H9 (cell line): ENCODE measurements at regions not wholly inside any gene's neighbourhood (a gene's known extent, or its start where the extent isn't known, plus 50 kb on each side); places are given as distances from the start of the nearest gene placed in this dataset.

Experiments
- DNase-seq: peaks from one replicate; pipeline ENCODE4 v3.0.0-alpha.2; 2017
- H2AFZ ChIP-seq: one replicate; pipeline ENCODE4 v1.6.1; 2013; ENCODE audit warnings: mild to moderate bottlenecking, low read length, control low read depth, moderate library complexity
- H2AK5ac ChIP-seq: 2 replicates; pipeline ENCODE4 v1.6.1; 2013; ENCODE audit warnings: low read length, control low read depth, mixed read lengths; ENCODE audit not compliant: insufficient read length
- H2BK120ac ChIP-seq: one replicate; pipeline ENCODE4 v1.6.1; 2013; ENCODE audit warnings: low read depth, mild to moderate bottlenecking, low read length, control low read depth, inconsistent platforms; ENCODE audit not compliant: poor library complexity, severe bottlenecking
- H2BK12ac ChIP-seq: 2 replicates; pipeline ENCODE4 v1.6.1; 2013; ENCODE audit warnings: low read length, control low read depth, mixed read lengths, low read depth; ENCODE audit not compliant: insufficient read length
- H2BK15ac ChIP-seq: 2 replicates; pipeline ENCODE4 v1.6.1; 2013; ENCODE audit warnings: low read depth, low read length, control low read depth
- H2BK20ac ChIP-seq: one replicate; pipeline ENCODE4 v1.6.1; 2013; ENCODE audit warnings: low read depth, mild to moderate bottlenecking, low read length, control low read depth, inconsistent platforms; ENCODE audit not compliant: poor library complexity, severe bottlenecking
- H2BK5ac ChIP-seq: 2 replicates; pipeline ENCODE4 v1.6.1; 2013; ENCODE audit warnings: low read length, control low read depth, mixed read lengths; ENCODE audit not compliant: insufficient read length
- H3K14ac ChIP-seq: 2 replicates; pipeline ENCODE4 v1.6.1; 2013; ENCODE audit warnings: low read length, control low read depth; ENCODE audit not compliant: insufficient read depth
- H3K18ac ChIP-seq: 2 replicates; pipeline ENCODE4 v1.6.1; 2013; ENCODE audit warnings: low read depth, mild to moderate bottlenecking, mixed read lengths, low read length, control low read depth; ENCODE audit not compliant: insufficient read length
- H3K23ac ChIP-seq: 2 replicates; pipeline ENCODE4 v1.6.1; 2013; ENCODE audit warnings: low read length, control low read depth, mixed read lengths, low read depth; ENCODE audit not compliant: insufficient read length
- H3K23me2 ChIP-seq: 2 replicates; pipeline ENCODE4 v1.6.1; 2013; ENCODE audit warnings: low read depth, mild to moderate bottlenecking, mixed read lengths, low read length, control low read depth; ENCODE audit not compliant: insufficient read length, poor library complexity, severe bottlenecking
- H3K27ac ChIP-seq: 2 replicates; pipeline ENCODE4 v1.5.1; 2013; ENCODE audit warnings: low read length, control low read depth, mixed read lengths, low read depth; ENCODE audit not compliant: insufficient read length
- H3K27me3 ChIP-seq: 2 replicates; pipeline ENCODE4 v1.6.1; 2013; ENCODE audit warnings: low read length, control low read depth, inconsistent platforms; ENCODE audit not compliant: insufficient read depth
- H3K4ac ChIP-seq: 2 replicates; pipeline ENCODE4 v1.6.1; 2013; ENCODE audit warnings: low read depth, mild to moderate bottlenecking, control low read depth, inconsistent platforms, low read length, moderate library complexity
- H3K4me1 ChIP-seq: 2 replicates; pipeline ENCODE4 v1.6.1; 2013; ENCODE audit warnings: low read length, control low read depth, inconsistent platforms; ENCODE audit not compliant: insufficient read depth
- H3K4me2 ChIP-seq: 2 replicates; pipeline ENCODE4 v1.6.1; 2013; ENCODE audit warnings: low read length, control low read depth, mixed read lengths; ENCODE audit not compliant: insufficient read length, insufficient read depth
- H3K56ac ChIP-seq: 2 replicates; pipeline ENCODE4 v1.6.1; 2013; ENCODE audit warnings: low read depth, mild to moderate bottlenecking, mixed read lengths, low read length, control low read depth; ENCODE audit not compliant: insufficient read length
- H3K79me1 ChIP-seq: 2 replicates; pipeline ENCODE4 v1.6.1; 2013; ENCODE audit warnings: low read depth, mild to moderate bottlenecking, moderate library complexity, low read length, control low read depth, inconsistent platforms; ENCODE audit not compliant: insufficient read depth, poor library complexity, severe bottlenecking
- H3K79me2 ChIP-seq: 2 replicates; pipeline ENCODE4 v1.6.1; 2013; ENCODE audit warnings: low read length, control low read depth, inconsistent platforms; ENCODE audit not compliant: insufficient read depth
- H3K9ac ChIP-seq: 2 replicates; pipeline ENCODE4 v1.6.1; 2013; ENCODE audit warnings: low read length, control low read depth, mixed read lengths; ENCODE audit not compliant: insufficient read length; ENCODE audit errors: extremely low read depth
- H3K9me3 ChIP-seq: one replicate; pipeline ENCODE4 v1.6.1; 2013; ENCODE audit warnings: low read depth, low read length, inconsistent platforms; ENCODE audit not compliant: control insufficient read depth
- H3T11ph ChIP-seq: one replicate; pipeline ENCODE4 v1.6.1; 2013; ENCODE audit warnings: mild to moderate bottlenecking, low read length, control low read depth, inconsistent platforms
- H4K20me1 ChIP-seq: one replicate; pipeline ENCODE4 v1.6.1; 2013; ENCODE audit not compliant: control insufficient read depth, insufficient read length, insufficient read depth
- H4K5ac ChIP-seq: 2 replicates; pipeline ENCODE4 v1.6.1; 2013; ENCODE audit warnings: low read depth, mild to moderate bottlenecking, mixed read lengths, low read length, control low read depth; ENCODE audit not compliant: insufficient read length
- H4K8ac ChIP-seq: replicated peaks from 2 replicates; pipeline ENCODE4 v1.6.1; 2013; ENCODE audit warnings: low read length, control low read depth, mixed read lengths, low read depth; ENCODE audit not compliant: insufficient read length
- H4K91ac ChIP-seq: 2 replicates; pipeline ENCODE4 v1.6.1; 2013; ENCODE audit warnings: low read depth, mild to moderate bottlenecking, moderate library complexity, mixed read lengths, low read length, control low read depth; ENCODE audit not compliant: insufficient read length
- H3K27ac Mint-ChIP-seq, 3 experiments: 2 replicates in 2 of 3; 3 replicates in 1 of 3; pipeline ENCODE4 v1.8.0; 2020 to 2021; ENCODE audit warnings: mixed read lengths in 3 of 3, mild to moderate bottlenecking in 1 of 3, moderate library complexity in 1 of 3
- H3K27me3 Mint-ChIP-seq: 2 replicates; pipeline ENCODE4 v1.8.0; 2021; ENCODE audit warnings: low read depth, mild to moderate bottlenecking, moderate library complexity, mixed read lengths
- H3K36me3 Mint-ChIP-seq, 3 experiments: 2 replicates in 2 of 3; 3 replicates in 1 of 3; pipeline ENCODE4 v1.8.0; 2020 to 2021; ENCODE audit warnings: low read depth in 3 of 3, mixed read lengths in 3 of 3; ENCODE audit not compliant: insufficient read depth in 1 of 3
- H3K4me1 Mint-ChIP-seq, 2 experiments: 2 replicates each; pipeline ENCODE4 v1.8.0; 2020; ENCODE audit warnings: mixed read lengths in 2 of 2
- H3K4me3 Mint-ChIP-seq, 2 experiments: 2 replicates in 1 of 2; 3 replicates in 1 of 2; pipeline ENCODE4 v1.8.0; 2020 to 2021; ENCODE audit warnings: mild to moderate bottlenecking in 2 of 2, mixed read lengths in 2 of 2, moderate library complexity in 1 of 2
- H3K9me3 Mint-ChIP-seq, 2 experiments: 2 replicates in 1 of 2; 3 replicates in 1 of 2; pipeline ENCODE4 v1.8.0; 2020; ENCODE audit warnings: mild to moderate bottlenecking in 2 of 2, mixed read lengths in 2 of 2, moderate library complexity in 1 of 2
- CTCF ChIP-seq: fragments of 200-600 bp; sonication (generic); conservative IDR thresholded peaks from 3 replicates; pipeline ENCODE4 v1.8.0; 2021; ENCODE audit warnings: antibody characterized with exemption, mild to moderate bottlenecking
- WGBS: extraction: QIAGEN DNeasy Blood & Tissue Kit; methylation state at CpG from one replicate; pipeline ENCODE4 v1.1.7; 2013; ENCODE audit warnings: missing lambda C conversion rate, low lambda C conversion rate, mixed read lengths; ENCODE audit not compliant: insufficient read length; ENCODE audit errors: extremely low coverage; 5-methylcytosine and 5-hydroxymethylcytosine counted together

DNA sequence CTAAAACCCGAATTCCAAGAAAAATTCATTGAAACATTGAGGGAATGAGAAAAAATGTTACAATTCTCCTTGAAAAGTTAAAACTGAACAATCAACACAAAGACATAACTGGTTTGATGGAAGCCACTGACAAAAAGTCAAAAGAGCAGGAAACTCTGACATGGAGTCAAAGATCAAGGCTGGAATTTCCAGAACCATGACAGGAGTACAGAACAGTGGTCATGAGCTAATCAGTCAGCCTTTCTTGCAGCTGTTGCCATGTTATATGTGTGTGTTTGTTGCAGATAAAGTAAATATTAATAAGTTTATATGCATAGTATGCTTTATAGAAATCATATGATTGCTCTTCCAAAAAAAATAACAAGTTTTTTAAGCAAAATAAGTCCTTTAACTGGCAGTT, 184.7 kb upstream of the HCCS start:
- H3K27me3 ChIP-seq, result no peaks in the 10 kb centered on the region
- H2BK120ac ChIP-seq, result no peak overlapping the region
- no peak for DNase-seq
- no peak overlapping the region for H3K23ac ChIP-seq
- H3K27ac ChIP-seq, result no peak overlapping the region
- H3K79me1 ChIP-seq, result no peaks in the 10 kb centered on the region
- no peak overlapping the region for H2BK12ac ChIP-seq
- H3K9me3 ChIP-seq, result no peaks in the 10 kb centered on the region
- H2BK5ac ChIP-seq, result no peak overlapping the region
- no peak overlapping the region for H3K4me3 Mint-ChIP-seq
- no peak overlapping the region for H4K8ac ChIP-seq
- no CpG with 5 or more reads among the region's 1 CpG for WGBS
- peaks cover 73 to 76% of the 10 kb centered on the region in 2 experiments for H3K9me3 Mint-ChIP-seq
- no peak overlapping the region for H3K56ac ChIP-seq
- no peak overlapping the region for H2AFZ ChIP-seq
- no peak overlapping the region for H2BK20ac ChIP-seq
- H3K4me1 ChIP-seq, result peaks cover 3% of the 10 kb centered on the region
- peaks cover 2% of the 10 kb centered on the region; the same call in 1 of the 2 replicates for H3K27me3 Mint-ChIP-seq
- H3K23me2 ChIP-seq, result no peaks in the 10 kb centered on the region
- H3K4me2 ChIP-seq, result no peak overlapping the region
- no peak for TF ChIP-seq CTCF
- peaks cover 1 to 9% (median 7%) of the 10 kb centered on the region in 3 experiments; a peak in 6 of 7 replicates for H3K36me3 Mint-ChIP-seq
- no peak overlapping the region for H3K14ac ChIP-seq
- no peak overlapping the region for H4K5ac ChIP-seq
- H2BK15ac ChIP-seq, result no peak overlapping the region
- H3K4ac ChIP-seq, result no peak overlapping the region
- H4K91ac ChIP-seq, result no peak overlapping the region
- no peaks in the 10 kb centered on the region for H3K4me1 Mint-ChIP-seq
- H3K9ac ChIP-seq, result no peak overlapping the region
- H4K20me1 ChIP-seq, result no peaks in the 10 kb centered on the region
- no peaks in the 10 kb centered on the region for H3K79me2 ChIP-seq
- no peak overlapping the region for H3K27ac Mint-ChIP-seq
- H2AK5ac ChIP-seq, result no peak overlapping the region
- no peak overlapping the region for H3K18ac ChIP-seq
- H3T11ph ChIP-seq, result no peak overlapping the region
